COR-L47 (cell line): ENCODE measurements at regions not wholly inside any gene's neighbourhood (a gene's known extent, or its start where the extent isn't known, plus 50 kb on each side); places are given as distances from the start of the nearest gene placed in this dataset.
A peak's percentile ranks its signal among the peaks of the same experiment; 100 is the strongest.

Experiments used
- DNase-seq: peaks from one replicate; lab custom pipeline; 2025; lab: John Stamatoyannopoulos, UW

- DNase-seq = no peak
These were observed 382.2 kb downstream of the FUT8 start for GRCh38 chr14:65794674-65795279.

DNA sequence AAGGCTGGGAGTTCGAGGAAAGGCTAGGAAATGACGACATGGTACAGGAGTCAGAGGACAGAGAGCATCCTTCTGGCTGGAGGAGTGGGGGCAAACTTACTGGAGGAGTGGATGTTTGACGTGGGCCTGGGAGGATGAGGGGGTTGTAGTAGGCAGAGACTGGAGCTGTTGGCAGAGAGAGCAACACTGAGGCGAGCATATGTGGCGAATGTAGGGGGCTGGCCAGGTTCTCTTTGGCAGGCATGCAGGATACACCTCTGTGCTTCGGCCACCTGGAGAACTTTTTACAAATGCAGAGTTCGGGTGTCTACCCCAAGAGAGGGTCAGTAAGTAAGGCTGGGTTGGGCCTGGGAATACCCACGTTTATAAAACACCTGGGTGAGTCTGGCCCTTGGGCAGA, 385.7 kb downstream of the FUT8 start:
- DNase-seq = no peak

DNA sequence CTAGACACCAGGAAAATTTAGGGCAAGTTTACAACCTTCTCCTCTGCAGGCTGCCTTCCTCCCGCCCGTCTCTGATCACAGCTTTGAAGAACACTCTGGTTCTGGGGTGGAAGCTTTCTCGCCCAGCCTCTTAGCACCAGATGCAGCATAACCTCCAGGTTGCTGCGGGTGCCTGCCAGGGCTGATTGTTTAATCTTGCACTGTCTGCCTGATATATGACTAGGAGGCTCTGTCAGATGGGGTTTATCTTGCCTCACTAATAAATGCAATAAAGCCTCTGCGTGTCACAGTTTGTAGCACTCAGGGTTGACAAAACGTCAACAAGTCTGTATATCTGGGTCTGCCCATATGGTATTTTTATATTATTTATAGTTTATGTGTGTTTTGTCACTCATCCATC, 388.2 kb downstream of the FUT8 start:
- DNase-seq = no peak

DNA sequence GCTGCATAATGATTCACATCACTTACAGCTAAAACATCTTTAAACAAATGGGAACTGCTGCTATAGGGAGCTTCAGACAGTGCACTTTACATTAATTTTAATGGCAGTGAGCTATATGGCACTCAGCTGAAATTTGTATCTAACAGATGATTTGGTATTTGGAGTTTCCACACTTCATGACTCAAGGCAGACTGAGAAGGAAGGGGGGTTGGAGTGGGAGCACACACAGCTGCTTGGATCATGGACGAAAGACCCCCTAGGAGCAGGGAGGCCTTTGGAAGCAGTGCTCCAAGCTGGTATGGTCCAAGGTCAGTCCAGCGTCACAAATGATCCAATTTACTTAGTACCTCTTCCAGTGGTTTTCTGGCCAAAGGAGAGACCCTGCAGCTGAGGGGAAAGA, 389.7 kb downstream of the FUT8 start:
- no peak for DNase-seq

- DNase-seq = no peak
These were observed 391.4 kb downstream of the FUT8 start for GRCh38 chr14:65803885-65804284.

DNA sequence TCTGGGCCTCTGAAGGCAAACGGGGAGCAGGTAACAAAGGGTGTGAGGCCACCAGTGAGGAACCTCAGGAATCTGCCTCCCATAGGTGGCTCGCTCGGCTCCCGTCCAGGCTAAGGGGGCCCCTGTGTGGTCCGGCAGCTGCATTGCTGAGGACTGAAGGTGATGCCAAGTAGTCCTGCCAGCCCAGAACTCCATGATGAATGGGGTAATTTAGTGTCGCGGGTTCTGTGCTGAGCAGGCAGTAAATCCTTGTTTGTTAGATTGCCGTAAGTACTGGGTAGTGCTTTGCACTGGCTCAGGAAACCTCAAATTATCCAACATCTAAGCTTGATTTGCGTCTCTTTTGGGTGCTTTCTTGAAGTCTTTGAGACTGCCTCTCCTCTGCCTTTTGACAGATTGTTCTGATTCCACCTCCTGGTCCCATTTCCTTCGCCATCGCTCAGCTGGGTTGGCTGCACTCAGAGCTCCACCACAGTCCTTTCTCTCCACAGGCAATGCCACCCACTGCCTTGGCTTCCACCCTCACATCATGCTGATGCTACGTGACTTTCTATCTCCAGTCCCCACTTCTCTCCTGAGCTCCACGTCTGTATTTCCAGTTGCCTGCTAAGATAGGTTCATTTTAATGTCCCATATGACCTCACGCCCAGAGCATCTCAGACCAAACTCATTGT, 392.0 kb downstream of the FUT8 start:
- no peak for DNase-seq

DNA sequence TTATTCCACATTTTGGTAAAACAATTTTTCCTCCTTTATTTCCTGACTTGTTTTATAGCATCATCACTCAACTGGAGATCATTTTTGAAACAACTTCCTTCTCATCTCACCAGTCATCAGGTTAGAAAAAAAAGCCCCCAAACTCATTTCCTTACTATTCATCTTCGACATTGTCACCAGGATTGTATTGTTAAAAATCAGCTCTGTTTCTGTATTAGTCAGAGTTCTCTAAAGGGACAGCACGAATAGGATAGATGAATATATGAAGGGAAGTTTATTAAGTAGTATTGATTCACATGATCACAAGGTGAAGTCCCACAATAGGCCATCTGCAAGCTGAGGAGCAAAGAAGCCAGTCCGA, 392.6 kb downstream of the FUT8 start:
- DNase-seq = no peak

DNA sequence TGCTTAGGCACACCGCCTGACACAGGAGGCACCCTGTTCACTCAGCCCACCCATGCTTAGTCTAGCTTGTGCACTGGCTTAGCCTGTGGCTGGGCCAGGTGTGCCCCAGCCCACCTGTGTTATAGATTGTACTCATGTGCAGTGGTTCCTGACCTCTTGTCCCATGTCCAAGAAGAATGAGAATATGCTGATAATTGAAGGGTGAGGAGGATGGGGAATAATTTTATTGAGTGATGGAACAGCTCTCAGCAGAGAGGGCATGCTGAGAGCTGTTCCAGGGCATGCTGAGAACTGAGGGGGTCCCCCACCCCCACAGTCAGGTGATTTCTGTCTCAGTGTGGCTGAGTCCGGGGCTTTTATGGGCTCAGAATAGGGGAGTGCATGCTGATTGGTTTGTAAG, 395.9 kb downstream of the FUT8 start:
- no peak for DNase-seq

DNA sequence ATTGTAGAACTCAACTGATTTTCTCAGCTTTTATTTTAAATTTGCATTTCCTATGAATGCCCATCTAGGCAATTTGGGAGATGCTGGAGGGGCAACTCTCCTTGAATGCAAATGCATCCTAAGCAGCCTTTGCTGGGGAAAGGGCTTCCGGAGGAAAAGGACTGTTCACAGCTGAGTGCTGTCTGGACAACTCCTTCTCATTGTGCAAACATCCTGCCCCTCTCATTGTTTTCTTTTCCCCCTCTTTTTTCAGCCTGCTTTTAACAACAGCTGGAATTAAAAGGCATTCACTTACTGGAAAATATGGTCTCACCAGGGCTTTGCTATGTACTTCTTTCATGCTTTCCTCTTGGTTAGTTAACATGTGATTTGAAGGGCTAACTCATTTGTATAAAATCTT, 397.8 kb downstream of the FUT8 start:
- DNase-seq = peak; percentile 20

GRCh38 chr14:65813760-65814384, 401.3 kb downstream of the FUT8 start:
- no peak for DNase-seq

GRCh38 chr14:65815127-65815526, 402.6 kb downstream of the FUT8 start:
- no peak for DNase-seq

GRCh38 chr14:65817011-65817410, 404.5 kb downstream of the FUT8 start:
- no peak for DNase-seq

- DNase-seq = no peak
These were observed 407.0 kb downstream of the FUT8 start for GRCh38 chr14:65819569-65819968.

DNA sequence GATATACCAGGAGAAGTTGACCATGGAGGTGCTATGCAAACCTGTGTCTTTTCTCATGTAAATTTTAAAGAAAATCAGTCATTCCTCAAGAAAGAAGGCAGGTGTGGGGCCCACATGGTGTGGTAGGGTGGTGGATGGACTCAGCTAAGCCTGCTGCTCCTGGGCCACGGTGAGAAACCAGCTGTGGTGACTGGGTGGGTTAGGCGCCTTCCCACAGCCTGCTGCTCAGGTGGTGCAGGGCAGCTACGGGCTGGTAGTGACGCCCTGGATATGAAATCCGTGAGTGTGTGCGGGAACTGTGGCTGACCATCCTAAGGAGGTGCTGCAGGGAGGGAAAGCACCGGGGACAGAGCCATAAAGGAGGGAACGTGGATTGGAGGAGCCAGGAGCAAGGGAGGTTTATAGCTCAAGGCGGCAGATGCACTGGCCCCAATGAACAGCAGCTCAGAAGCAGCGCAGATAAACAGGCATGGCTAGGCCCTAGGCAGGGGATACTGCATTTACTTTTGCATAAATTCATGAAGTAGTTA, 408.8 kb downstream of the FUT8 start:
- no peak for DNase-seq

DNA sequence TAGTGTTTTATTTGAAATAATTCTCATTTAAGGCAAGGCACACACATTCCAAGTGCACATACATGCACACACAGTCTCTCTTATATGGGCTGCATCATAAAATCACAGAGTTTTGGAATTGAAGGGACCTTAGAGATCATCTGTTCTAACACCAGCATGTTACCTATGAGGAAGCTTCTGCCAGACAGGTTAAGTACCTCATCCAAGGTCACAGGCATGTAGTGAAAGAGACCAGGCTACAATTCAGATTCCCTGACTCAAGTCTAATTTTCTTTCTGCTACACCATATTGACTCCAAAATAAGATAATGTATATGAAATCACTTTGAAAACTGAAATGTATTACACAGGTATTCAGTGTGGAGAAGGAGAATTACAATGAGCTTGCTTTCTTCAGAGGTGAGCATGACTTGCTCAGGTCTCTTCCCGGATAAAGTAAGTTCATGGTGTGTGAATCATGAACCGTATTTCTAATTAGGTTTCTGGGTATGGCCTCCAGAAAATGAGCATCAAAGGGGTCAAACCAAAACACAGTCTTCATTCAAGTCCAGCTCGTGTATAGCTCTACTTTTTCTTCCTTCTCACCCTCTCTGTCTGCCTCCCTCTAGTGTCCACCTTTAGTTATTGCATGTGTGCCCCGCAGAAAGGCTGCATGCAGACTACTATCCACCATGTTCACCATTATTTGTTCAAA, 411.9 kb downstream of the FUT8 start:
- DNase-seq = peak; percentile 27

- no peak for DNase-seq
These were observed 412.4 kb downstream of the FUT8 start for GRCh38 chr14:65824978-65825299.

DNA sequence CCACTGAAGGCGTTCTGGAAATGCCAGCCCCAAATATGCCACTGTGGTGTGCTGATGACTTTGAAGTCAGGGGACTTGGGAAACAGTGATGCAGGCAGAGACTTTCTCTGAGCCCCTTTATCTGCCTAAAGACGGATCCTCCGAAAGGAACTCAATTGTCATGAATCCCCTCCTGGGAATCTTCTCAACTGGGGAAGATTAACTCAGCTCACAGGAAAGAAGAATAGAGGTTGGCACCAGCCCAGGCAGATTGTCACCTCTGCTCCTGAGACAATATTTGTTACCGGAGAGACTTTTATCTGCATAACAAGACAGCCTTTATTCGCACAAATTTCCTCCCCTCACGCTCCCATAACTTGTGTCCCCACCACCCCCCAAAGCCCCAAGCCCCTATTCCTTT, 414.4 kb downstream of the FUT8 start:
- DNase-seq = no peak

DNA sequence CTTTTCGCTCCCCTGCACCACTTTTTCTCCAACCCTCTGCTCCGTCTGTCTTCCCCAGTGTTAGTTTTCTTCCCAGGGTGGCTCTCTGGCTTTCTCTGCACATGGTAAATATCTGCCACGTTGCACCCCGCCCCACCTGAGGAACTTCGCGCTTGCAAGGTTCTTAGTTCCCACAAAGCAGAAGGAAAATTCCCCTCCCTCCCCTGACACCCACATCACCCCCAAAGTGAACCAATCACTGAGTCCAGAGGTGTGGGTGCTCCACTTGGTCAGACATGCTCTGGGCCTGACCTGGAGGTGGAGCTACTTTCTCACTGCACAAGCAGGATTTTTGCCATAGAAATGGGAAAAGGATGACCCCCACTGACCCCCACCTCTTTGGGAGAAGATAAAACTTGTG, 415.0 kb downstream of the FUT8 start:
- no peak for DNase-seq

DNA sequence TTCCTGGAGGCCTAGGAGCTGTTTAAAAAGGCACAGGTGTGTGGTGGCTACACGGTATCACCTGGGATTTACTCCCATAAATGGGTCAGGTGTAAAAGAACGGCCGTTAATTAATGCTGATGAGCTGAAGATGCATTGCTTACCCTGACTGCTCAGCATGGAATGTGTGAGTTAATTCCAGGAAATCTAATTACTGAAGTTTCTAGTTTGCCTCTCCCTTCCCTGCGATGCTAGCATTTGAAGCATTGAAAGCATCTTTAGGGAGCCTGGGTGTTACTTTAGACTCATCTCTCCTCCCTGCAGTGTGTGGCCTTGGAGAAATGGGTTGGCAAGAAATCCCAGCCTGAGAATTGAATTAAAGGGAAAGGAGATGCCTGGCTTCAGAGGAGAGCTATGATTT, 415.9 kb downstream of the FUT8 start:
- no peak for DNase-seq

DNA sequence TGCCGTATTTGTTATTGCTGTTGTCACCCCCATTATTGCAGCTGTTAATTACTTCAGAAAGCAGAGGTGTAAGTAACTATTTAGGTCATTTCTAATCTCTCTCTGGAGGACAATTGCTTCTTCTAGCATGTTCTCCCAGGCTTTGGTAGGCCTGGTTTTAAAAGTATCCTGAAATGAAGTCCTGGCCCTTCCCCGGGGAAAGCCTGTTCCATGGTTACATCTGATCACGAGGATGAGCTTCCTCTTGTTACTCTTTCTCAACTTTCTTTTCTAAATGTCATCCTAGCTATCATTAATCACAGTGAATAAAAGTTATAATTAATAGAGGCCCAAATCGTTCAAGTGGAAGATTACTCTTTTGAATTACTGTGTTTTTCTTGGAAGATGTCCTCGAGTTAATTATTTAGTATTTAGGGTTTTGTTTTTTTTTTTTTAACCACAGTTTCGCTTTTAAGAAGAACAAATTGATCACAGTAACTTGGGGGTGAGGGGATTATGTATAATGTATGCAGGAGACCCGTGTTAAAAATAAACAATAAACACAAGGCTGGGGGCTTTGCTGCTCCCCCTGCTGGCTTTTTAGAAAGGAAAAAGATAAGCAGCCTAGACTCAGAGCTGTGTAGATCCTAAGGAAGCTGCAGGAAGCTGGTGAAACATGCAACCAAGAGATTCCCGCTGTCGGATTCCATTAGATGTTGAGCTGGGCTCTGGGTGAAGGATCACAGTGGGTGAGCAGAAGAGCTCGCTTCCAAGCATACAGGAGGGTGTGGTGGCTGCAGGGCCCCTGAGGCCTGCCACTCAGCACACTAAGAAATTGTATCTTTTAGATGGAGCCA, 420.1 kb downstream of the FUT8 start:
- DNase-seq = no peak

DNA sequence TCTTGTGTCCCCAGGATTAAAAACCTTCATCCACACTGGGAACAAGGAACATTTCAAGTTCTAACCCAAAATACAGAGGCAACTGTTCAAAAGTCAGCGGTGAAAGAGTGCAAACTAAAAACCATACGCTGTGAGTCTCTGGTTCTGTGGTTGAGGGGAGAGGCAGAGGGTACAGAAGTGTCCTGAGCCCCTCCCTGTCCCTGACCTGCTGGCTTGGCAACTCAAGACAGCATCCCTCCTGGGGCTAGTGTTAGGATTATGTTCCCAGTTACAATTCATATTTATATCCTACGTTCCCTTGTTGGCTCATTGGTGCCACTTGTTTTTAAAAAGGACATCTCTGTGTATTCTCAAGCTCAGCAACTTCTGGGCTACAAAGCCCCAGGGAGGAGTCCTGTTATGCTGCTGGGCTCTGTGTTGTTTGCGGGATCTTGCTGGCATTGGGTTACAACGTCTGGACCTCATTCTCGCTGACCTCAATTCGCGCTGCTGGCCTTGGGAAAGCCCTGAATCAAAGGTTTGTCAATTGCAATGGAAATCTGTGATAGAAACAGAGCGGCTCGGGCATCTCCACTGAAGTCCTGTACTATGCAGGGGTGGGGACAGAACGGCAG, 420.8 kb downstream of the FUT8 start:
- DNase-seq = no peak

DNA sequence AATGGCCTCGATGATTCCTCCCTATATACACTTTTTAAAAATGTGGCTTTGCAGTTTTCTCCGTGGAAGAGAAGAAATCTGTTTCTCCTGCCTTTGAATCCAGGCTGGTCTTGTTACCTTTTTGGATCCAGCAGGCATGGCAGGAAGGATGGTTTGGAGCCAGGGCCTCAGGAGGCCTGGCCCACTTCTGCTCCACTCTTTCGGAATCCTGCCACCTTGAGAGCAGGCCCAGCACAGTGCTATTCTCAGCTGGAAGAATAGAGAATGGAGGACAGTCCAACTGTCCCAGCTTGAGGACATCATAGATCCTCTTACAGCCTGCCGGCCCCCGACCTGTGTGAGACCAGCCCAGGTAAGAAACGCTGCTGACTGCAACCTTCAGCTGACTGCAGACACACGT, 421.5 kb downstream of the FUT8 start:
- no peak for DNase-seq
